ENCODE measurements at regions not wholly inside any gene's neighbourhood (a gene's known extent, or its start where the extent isn't known, plus 50 kb on each side); places are given as distances from the start of the nearest gene placed in this dataset.

GRCh38 chr21:45592208-45592619, 50.0 kb upstream of the SLC19A1 start:
- Histone ChIP-seq H3K36me3 (ENCODE audit: insufficient read depth, low read length) (no peaks in the 10 kb centered on the region), H3K27me3 (ENCODE audit: control insufficient read depth, insufficient read depth, low read length) (peaks cover 72% of the 10 kb centered on the region), H3K9me3 (replicated peaks; ENCODE audit: low read length) (no peaks in the 10 kb centered on the region), H3K4me2 (ENCODE audit: low read length) (no peak overlapping the region), H3K4me1 (ENCODE audit: control insufficient read depth, insufficient read depth, low read length) (no peaks in the 10 kb centered on the region), H3K4me3 (ENCODE audit: low read length) (no peak overlapping the region), H3K9ac (ENCODE audit: low read depth, low read length) (no peak overlapping the region)

GRCh38 chr21:45592626-45593134, 50.4 kb upstream of the SLC19A1 start:
- Histone ChIP-seq H3K36me3 (ENCODE audit: insufficient read depth, low read length) (no peaks in the 10 kb centered on the region), H3K4me1 (ENCODE audit: control insufficient read depth, insufficient read depth, low read length) (no peaks in the 10 kb centered on the region), H3K9me3 (replicated peaks; ENCODE audit: low read length) (no peaks in the 10 kb centered on the region), H3K9ac (ENCODE audit: low read depth, low read length) (no peak overlapping the region), H3K4me2 (ENCODE audit: low read length) (no peak overlapping the region), H3K27me3 (ENCODE audit: control insufficient read depth, insufficient read depth, low read length) (peaks cover 67% of the 10 kb centered on the region), H3K4me3 (ENCODE audit: low read length) (no peak overlapping the region)

- Histone ChIP-seq H3K36me3 (ENCODE audit: insufficient read depth, low read length) (no peaks in the 10 kb centered on the region), H3K27me3 (ENCODE audit: control insufficient read depth, insufficient read depth, low read length) (peaks cover 67% of the 10 kb centered on the region), H3K9me3 (replicated peaks; ENCODE audit: low read length) (no peaks in the 10 kb centered on the region), H3K4me1 (ENCODE audit: control insufficient read depth, insufficient read depth, low read length) (no peaks in the 10 kb centered on the region), H3K4me2 (ENCODE audit: low read length) (no peak overlapping the region), H3K4me3 (ENCODE audit: low read length) (no peak overlapping the region), H3K9ac (ENCODE audit: low read depth, low read length) (no peak overlapping the region)
These were observed 50.1 kb upstream of the PCBP3 start for GRCh38 chr21:45593162-45594022.

Data from skeletal muscle satellite cell (primary cell).